ENCODE measurements at regions not wholly inside any gene's neighbourhood (a gene's known extent, or its start where the extent isn't known, plus 50 kb on each side); places are given as distances from the start of the nearest gene placed in this dataset.
A peak's percentile ranks its signal among the peaks of the same experiment; 100 is the strongest.
"Not testable (repeated sequence)": the region's sequence is repeated elsewhere in the genome, so short reads cannot be mapped to it uniquely, and the experiment has no call there.

DNA sequence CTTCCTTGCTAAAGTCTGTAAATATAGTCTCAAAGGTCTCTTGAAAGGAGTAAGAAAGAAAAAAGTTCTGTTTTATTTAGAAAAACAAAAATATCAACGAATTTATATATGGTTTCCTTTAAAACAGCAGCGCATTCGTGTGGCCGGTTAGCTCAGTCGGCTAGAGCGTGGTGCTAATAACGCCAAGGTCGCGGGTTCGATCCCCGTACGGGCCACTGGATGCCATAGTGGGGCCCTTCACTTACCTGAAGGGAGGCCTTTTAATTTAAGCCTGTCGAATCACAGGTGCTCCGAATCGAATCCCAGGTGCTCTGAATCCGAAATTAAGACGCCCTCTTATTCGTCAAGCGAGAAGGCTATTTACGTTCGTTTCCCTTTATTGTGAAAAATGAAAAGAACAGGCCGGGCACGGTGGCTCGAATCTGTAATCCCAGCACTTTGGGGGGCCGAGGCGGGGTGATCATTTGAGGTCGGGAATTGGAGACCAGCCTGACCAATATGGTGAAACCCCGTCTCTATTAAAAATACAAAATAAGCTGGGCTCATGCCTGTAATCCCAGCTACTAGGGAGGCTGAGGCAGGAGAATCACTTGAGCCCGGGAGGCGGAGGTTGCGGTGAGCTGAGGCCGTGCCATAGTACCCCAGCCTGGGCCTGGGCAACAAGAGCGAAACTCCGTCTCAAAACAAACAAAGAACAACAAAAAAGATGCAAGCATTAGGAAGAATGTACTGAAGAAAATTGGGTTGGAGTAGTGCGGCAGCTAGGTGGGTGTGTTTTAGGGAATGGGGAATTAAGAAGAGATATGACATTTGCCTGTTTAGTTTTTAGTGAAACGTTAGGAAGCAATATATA is 195.8 kb upstream of the ZNF184 start:
- peak; percentile 50 for DNase-seq

DNA sequence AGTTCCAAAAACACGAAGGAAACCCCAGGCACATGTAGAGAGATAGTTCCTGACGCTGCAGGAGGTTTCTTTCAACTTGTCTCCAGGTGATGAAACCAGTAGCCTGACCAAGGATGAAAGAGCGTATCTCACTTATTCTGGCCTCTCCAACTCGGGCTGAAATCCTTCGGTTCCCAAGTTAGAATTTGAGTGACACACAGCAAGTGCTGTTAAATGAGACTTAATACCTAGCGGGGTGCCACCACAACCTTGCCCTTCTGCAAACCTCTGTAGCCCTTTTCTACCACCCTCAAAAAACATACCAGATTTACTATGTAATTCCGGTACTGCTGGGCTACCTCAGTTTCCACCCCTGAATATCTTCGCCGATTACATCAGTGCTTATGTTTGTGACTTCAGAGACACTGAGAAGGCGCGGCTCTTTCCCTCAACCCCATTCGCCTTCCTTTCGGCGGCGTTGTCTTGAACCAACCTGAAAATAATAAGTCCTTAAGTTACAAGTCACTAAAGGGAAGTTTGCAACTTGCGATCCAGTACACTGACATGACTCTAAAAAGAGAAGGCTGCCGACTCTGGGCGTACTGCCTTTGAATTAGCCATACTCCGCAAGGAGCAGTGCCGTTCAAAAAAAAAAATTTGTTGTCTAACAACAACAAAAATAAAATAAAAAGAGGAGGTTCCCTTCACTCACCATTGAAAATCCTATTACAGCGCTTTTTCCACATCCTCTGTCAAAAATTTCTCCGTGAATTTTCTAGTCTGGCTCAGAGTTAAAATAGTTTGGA is 194.9 kb upstream of the ZNF184 start:
- DNase-seq: no peak

DNA sequence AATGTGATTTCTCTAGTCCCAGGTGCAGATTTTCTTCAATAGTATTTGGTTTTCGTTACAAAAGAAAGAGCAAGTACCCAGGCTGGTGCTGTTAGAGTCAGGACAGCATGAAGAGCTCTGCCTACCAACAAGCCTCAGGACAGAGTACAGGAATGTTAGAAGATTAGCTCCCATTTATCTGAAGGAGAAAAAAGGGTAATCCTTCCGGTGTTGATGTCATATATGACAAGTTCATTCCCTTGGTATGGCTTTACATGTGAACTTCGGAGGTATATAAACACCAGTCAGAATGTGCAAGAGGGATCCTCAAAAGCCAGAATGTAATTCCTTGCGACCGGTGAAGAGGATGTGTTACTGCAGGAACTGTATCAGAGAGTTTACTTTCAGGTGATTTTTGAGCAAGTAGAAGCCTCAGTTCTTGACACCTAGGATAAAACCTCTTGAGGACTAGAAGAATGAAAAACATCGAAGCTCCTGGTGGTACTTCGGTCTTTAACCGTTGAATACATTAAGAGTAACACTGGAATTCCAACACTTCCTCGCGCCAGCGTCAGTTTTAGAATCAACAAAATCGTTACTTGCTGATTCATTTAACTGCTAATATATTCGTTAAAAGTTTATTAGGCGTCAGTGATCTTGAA is 194.2 kb upstream of the ZNF184 start:
- DNase-seq: no peak

DNA sequence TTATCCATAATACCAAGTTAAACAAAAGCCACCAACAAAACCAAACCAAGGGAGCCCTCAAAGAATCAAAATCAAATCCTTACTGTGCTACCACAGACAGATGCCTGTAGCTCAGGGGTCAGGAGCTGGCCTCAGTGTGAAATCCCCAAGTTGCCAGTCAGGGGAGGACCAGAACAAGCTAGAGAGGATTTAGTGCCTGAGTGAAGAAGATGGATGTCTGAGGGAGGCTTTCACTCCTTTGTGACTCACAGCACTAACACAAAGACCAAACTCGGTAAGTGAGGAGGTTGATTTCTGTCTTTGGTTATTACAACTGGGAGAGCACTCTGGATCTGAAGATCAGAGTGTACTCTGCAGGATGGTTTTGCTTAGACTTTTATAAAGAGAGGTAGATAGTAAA is 189.9 kb upstream of the ZNF184 start:
- no peak for DNase-seq

DNA sequence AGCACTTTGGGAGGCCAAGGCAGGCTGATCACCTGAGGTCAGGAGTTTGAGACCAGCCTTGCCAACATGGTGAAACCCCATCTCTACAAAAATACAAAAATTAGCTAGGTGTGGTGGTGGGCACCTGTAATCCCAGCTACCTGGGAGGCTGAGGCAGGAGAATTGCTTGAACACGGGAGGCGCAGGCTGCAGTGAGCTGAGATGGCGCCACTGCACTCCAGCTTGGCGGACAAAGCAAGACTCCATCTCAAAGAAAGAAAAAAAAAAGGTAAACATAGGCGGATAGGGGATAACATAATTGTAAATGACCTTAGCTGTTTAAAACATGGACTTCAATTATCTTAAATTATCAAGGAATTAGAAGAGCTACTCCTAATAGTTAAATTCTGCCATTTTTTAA is 189.3 kb upstream of the ZNF184 start:
- not testable (repeated sequence) for DNase-seq

DNA sequence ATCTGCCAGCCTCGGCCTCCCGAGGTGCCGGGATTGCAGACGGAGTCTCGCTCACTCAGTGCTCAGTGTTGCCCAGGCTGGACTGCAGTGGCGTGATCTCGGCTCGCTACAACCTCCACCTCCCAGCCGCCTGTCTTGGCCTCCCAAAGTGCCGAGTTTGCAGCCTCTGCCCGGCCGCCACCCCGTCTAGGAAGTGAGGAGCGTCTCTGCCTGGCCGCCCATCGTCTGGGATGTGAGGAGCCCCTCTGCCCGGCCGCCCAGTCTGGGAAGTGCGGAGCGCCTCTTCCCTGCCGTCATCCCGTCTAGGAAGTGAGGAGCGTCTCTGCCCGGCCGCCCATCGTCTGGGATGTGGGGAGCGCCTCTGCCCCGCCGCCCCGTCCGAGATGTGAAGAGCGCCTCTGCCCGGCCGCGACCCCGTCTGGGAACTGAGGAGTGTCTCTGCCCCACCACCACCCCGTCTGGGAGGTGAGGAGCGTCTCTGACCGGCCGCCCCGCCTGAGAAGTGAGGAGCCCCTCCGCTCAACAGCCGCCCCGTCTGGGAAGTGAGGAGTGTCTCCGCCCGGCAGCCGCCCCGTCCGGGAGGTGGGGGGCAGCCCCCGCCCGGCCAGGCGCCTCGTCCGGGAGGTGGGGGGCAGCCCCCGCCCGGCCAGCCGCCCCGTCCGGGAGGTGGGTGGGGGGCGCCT is 180.4 kb upstream of the ZNF184 start:
- not testable (repeated sequence) for DNase-seq

DNA sequence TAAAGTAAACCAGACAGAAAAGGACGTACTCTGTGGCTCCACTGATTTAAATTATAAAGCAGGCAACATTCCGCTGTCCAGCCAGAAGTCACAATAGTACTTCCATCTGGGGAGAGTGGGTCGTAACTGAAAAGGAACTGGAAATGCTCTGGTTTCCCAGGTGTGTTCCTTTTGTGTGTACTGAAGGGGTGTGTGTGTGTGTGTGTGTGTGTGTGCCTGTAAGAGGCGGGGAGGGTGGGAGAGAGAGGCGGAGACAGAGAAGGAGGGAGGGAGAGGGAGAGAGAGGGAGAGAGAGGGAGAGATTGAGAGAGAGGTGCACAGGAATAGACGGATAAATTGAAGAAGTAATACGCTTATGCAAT is 178.4 kb upstream of the ZNF184 start:
- no peak for DNase-seq

DNA sequence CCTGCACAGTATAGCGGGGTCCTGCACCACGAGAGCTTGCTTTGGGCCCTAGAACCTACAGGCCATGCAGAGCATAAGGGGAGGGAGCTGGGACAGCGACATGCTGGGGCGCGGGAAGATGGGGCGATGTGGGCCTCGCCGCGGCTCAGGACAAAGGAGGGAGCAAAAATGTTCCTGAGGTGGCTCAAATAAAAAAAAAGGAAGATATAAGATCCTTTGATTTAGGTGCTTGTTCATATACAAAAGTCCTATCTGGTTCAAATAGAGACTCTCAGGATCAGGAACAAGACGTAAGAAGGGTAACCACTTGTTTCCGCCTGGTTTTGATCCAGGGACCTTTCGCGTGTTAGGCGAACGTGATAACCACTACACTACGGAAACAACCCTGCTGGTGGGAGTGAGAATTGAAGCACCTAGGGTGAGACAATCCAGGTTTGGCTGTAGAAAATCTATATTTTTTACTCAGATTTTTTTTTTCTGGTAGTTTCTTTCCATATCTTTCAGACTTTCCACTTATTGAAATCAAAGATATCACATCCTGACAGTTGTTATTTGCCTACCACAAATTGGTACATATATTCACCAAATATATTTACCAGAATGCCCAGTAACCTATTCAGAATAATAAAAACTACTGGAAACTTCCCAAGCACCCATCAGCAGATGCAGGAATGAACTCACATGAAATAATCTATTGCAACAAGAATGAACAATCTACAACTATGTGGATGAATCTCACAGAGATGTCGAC is 177.9 kb upstream of the ZNF184 start:
- no peak for DNase-seq

DNA sequence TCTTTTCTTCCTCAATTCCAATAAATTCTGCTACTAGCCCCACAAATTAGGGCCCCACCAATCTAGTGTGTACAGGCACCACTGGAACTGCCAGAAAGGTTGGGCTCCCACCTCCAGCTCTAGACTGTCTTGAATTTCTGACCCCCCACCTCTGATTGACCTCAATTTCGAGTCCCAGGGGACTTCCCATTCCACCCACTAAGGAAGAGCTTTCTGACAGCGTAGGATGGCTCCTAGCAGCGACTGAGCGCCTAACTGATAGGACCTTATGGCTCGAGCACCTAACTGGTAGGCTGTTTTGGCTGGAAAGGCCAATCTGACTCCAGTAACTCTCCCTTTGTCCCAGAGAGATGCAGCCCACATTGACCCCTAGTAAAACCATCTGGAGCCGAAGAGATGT is 171.6 kb upstream of the ZNF184 start:
- DNase-seq: no peak

DNA sequence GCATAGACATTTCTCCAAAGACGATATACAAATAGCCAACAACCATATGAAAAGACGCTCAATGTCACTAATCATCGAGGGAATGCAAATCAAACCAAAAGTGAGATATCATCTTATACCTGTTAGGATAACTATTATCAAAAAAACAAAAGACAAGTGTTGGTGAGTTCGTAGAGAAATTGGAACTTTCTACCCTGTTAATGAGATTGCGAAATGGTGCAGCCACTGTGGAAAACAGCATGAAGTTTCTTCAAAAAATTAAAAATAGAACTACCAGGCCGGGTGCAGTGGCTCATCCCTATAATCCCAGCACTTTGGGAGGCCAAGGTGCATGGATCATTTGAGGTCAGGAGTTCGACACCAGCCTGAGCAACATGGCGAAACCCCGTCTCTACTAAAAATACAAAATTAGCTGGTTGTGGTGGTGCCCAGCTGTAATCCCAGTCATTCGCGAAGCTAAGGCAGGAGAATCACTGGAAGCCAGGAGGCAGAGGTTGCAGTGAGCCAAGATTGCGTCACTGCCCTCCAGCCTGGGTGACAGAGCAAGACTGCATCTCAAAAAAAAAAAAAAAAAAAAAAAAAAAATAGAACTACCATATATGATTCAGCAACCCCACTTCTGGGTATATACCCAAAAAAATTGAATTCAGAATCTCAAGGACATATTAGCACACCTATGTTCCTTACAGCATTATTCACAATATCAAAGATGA is 170.0 kb upstream of the ZNF184 start:
- DNase-seq: no peak

DNA sequence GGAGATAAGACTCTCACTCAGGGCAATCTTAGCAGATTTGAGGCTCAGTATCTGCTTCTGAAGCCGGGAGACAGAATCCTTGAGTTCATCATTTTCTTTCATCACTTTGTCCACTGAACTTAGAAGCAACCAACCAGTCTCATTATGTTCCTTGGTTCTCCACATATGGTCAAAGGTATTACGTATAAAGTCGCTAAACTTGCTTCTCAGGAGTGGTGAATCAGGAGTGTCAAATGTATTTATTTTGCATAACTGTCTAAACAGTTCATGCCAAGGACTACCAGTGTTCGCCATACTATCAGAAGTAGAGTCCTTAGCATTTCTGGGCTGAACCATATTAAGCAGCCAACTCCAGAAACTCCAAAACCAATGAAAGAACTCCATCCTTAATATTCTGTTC is 163.0 kb upstream of the ZNF184 start:
- DNase-seq: not testable (repeated sequence)

DNA sequence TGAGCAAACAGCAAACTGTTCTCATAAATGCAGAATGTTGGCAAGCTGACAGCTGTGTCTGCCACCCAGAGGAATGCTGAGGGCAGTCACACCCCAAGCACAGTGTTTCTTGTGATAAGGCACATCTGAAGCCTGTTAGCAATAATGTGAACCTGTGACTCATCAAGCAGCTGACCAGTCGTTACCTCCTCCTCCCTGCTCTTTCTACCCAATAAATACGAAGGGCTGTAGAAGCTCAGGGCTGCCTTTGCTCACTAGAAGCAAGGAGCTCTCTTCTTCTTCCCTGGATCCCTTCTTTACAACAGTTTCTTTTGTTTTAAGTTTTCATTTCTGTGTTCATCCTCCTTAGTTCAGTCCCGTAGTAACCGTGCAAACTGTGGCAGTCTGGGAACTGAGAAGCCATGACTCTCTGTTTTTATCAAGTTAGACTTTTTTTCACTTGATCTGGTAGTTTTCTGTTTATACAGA is 160.3 kb upstream of the ZNF184 start:
- DNase-seq: not testable (repeated sequence)

DNA sequence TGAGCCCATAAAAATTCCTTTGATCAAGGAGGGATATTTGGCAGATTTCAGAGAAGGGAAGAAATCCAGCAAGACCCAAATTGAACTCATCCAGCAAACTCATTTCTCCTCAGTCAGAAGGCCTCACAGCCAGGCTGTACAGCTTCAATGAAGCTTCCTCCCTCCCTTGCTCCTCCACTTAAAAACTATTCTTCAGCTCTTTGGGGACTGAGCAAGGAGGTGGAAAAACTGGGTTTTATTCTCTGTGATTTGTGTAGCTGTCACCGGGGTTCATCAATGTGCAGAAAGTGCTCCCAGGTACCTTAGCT is 158.7 kb upstream of the ZNF184 start:
- no peak for DNase-seq

DNA sequence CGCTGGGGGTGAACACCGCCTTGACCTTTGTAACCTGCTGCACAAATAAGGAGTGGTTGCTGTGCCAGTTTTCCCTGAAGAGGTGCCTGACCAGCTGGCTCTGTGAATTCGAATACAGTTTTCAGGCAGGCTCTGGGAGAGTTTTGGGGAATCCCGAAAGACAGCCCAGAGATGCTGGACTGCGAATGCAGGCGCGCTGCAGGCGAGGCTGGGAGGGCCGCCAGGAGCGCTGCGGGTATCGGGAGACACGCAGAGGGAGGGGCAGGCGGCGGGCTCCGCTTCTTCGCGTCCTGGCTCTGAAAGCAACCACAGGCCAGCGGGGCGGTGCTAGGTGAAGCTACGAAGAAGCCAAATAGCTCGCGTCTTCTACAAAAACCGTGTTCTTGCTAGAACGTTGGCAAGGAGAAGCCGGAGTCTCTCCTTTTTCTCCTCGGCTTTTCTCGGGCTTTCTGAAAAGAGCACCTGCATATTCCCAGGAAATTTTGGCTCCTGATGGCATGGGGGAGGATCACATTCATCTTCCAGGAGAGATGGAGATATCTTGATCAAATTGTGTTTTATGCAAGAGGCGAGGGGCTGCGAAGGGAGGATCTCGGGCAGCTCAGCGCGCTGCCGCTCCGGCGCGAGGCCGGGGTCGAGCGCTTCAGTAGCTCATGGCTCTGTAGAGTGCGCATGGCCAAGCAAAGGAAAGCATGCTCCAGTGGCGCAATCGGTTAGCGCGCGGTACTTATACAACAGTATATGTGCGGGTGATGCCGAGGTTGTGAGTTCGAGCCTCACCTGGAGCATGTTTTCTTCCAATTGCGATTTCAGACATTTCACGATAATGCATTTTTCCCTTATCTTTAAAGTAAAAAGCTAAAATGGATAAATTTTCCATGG is 158.1 kb upstream of the ZNF184 start:
- no peak for DNase-seq

DNA sequence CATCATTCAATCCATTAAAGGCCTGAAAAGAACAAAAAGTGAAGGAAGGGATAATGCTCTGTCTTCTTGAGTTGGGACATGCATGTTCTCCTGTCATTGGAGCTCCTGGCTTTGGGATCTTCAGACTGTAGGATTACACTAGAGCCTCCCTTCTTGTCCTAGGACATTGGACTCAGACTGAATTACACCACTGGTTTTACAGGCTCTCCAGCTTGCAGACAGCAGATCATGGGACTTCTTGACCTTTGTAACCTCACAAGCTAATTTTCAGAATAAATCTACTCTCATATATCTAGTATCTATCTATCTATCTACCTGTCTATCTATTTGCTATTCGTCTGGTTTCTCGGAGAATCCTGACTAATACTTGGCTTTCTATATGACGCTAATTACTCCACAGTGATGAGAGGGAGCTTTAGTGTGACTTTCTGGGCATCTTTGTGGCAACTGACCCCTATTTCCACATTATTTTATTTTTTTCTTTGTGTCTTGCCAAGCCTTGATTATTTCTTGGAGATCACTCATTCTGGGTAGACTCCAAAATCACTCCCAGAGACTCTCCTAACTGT is 151.9 kb upstream of the ZNF184 start:
- DNase-seq: no peak

DNA sequence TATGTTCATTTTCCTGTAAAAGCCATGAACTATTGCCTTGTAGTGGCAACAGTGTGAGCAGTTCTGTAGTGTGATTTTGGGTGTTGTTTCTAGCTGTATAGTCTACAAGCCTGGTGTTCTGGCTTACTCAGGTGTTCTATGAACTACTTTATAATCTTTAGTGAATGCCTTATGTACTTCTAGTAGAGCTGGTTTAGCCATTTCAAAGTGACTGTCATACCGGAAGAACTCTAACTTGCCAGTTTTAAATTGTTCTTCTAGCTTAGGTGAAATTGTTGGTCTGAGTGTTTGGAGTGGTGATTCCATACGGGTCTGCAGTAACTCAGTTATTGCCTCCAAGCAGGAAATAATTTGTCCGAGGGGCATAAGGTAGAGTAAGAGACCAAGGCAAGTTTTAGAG is 150.2 kb upstream of the ZNF184 start:
- no peak for DNase-seq

DNA sequence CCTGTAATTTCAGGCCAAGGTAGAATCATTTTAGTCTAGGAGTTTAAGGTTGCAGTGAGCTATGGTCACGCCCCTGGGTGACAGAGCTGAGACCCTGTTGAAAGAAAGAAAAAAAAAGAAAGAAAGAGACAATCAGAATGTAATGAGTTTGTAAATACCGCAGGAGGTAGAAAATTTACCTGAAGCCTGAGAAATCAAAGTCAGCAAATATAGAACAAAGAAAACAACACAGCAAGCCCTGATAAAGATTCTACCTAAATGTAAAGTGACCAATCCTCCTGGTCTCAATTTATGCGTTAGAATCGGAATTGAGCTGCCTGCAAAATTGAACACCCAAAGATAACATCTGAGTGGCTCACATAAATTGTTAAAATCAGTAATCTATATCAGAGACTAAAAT is 146.5 kb upstream of the ZNF184 start:
- DNase-seq: no peak

DNA sequence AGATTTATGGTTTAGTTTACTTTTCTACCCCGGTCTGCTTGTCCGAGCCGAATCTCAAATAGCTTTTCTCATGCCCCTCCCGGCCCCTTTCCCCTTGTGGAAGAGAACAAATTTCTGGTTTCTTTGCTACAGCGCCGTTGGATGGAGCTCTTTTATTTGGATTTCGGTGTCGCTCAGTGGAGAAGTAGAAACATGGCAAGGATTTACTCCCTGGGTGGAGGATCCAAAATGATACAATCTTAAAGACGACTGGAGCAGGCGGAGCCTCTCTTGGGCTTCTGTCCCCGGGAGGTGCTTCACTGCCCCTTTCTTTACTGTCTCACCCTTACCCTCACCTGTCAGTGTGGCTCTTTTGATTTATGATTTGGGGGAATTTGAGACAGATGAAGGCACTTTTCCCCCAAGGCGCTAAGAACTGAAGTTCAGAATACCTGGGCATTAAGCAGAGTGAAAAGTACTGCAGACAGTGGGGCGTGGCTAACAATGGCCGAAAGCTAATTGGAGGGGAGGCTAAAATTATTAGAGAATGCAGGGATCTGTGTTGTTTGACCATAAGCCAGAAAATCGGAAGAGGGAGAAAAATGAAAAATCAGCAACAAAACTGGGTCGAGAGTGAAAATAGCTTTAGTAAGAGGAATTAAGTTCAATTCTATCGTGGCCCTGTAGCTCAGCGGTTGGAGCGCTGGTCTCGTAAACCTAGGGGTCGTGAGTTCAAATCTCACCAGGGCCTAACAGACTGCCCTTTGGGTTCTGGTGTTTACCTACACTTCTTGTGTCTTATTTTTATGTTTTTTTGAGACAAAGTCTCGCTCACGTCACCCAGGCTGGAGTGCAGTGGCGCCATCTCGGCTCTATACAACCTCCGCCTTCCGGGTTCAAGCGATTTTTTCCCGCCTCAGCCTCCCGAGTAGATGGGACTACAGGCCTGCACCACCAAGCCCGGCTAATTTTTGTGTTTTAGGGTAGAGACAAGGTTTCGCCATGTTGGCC is 145.1 kb upstream of the ZNF184 start:
- DNase-seq: no peak

DNA sequence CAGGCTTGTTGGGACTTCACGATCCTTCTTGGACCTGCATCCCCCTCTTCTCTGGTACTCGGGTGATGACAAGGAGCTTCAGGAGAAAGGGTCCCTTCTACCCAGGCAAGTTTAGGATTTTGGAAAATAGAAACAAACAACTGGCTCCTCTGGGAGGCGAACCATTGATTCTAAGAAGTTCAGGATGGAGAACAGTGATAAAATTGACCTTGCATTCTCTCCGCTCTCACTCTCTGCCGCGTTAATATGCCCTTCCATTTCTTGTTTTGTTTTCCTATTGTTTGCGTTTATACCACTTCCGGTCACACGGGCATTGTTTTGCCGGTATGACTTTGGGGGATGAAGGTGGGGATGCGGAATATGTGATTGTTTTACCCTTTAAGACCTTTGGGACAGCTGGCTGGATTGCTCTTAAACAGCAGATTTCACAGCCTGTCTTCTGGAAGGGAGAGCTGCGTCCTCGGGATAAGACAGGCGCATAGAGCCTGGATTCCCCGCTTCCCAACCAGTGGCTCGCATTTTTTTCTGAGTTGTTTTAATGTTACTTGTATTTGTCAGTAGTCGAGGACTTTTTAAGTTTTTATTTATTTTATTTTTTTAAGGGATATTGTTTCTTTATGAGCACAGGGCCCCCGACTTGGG is 144.3 kb upstream of the ZNF184 start:
- no peak for DNase-seq

Measured in suppressor macrophage treated with lipopolysaccharide for 4 hours (primary cell).